HepG2 (cell line): ENCODE measurements at regions not wholly inside any gene's neighbourhood (a gene's known extent, or its start where the extent isn't known, plus 50 kb on each side); places are given as distances from the start of the nearest gene placed in this dataset.

Source experiments
- ATAC-seq: fragments of 200-7000 bp; cut with Tn5 transposase; 3 replicates; pipeline ENCODE4 v1.9.1; 2020; ENCODE audit warnings: mild to moderate bottlenecking, moderate library complexity
- BruUV-seq: library from RNA; stranded (reverse); fragments of 400-500 nt; replicated peaks from 2 replicates; lab custom pipeline; 2021; lab: Mats Ljungman, UMichigan
- CTCF ChIA-PET: fragments of 300-600 bp; formaldehyde crosslinking; extraction: SDS; loops from one replicate; lab custom pipeline; 2021; ENCODE audit warnings: low total read pairs, inconsistent platforms, low intra/inter-chr PET ratio; lab: Yijun Ruan, JAX
- POLR2A ChIA-PET: fragments of 350-600 bp; sonication (Branson Sonifier 250); formaldehyde crosslinking; loops from one replicate; lab custom pipeline; 2020; ENCODE audit warnings: antibody characterized with exemption, inconsistent platforms; lab: Yijun Ruan, JAX
- DNase-seq: peaks from one replicate; pipeline ENCODE4 v3.0.0-alpha.2; 2015; ENCODE audit warnings: low spot score
- FAIRE-seq: peaks from 3 replicates; lab custom pipeline; 2011; peaks lifted over from hg19 to GRCh38; lab: Jason Lieb, UNC
- H2AFZ ChIP-seq: one replicate; pipeline ENCODE4 v1.6.1; 2011; ENCODE audit warnings: low read length, inconsistent platforms
- H3K27ac ChIP-seq: fragments of 300-600 bp; 3 replicates; pipeline ENCODE4 v1.8.0; 2011; ENCODE audit warnings: mixed run types, mild to moderate bottlenecking, mixed read lengths, low read length, inconsistent platforms; ENCODE audit not compliant: insufficient read depth; ENCODE audit errors: extremely low read length
- H3K27me3 ChIP-seq, 2 experiments: fragments of 200-600 bp in 1 of 2; 2 replicates in 1 of 2; 3 replicates in 1 of 2; pipeline versions ENCODE4 v1.6.0 to v1.8.0; 2011; ENCODE audit warnings: low read length in 2 of 2, mild to moderate bottlenecking in 2 of 2, moderate library complexity in 2 of 2, inconsistent platforms in 1 of 2; ENCODE audit not compliant: insufficient read depth in 2 of 2, control insufficient read depth in 1 of 2
- H3K36me3 ChIP-seq, 2 experiments: fragments of 200-600 bp in 1 of 2; replicated peaks in 1 of 2; 2 replicates in 1 of 2; 3 replicates in 1 of 2; pipeline versions ENCODE4 v1.5.1 to v1.8.0; 2011; ENCODE audit warnings: low read length in 2 of 2, inconsistent platforms in 1 of 2; ENCODE audit not compliant: insufficient read depth in 2 of 2, control insufficient read depth in 1 of 2
- H3K4me1 ChIP-seq: 2 replicates; pipeline ENCODE4 v1.5.1; 2012; ENCODE audit warnings: low read length, inconsistent platforms; ENCODE audit not compliant: insufficient read depth
- H3K4me2 ChIP-seq: 2 replicates; pipeline ENCODE4 v1.6.0; 2011; ENCODE audit warnings: low read depth, low read length, inconsistent platforms
- H3K4me3 ChIP-seq, 3 experiments: fragments of 200-600 bp in 1 of 3; sonication (generic), shearing (Covaris generic) in 1 of 3; replicated peaks in 1 of 3; 2 replicates each; pipeline ENCODE4 v1.5.1; 2011 to 2016; ENCODE audit warnings: low read length in 3 of 3, inconsistent platforms in 2 of 3, low read depth in 2 of 3, mild to moderate bottlenecking in 2 of 3, control low read depth in 1 of 3, mixed read lengths in 1 of 3; ENCODE audit not compliant: insufficient read depth in 1 of 3
- H3K79me2 ChIP-seq: one replicate; pipeline ENCODE4 v1.6.1; 2011; ENCODE audit warnings: low read length, inconsistent platforms; ENCODE audit not compliant: insufficient read depth
- H3K9ac ChIP-seq: 2 replicates; pipeline ENCODE4 v1.6.0; 2011; ENCODE audit warnings: mild to moderate bottlenecking, low read depth, low read length, inconsistent platforms; ENCODE audit not compliant: insufficient read depth
- H3K9me3 ChIP-seq: 2 replicates; pipeline ENCODE4 v1.5.1; 2012; ENCODE audit warnings: mild to moderate bottlenecking, low read length
- H4K20me1 ChIP-seq: 2 replicates; pipeline ENCODE4 v1.6.0; 2011; ENCODE audit warnings: inconsistent platforms, mild to moderate bottlenecking, low read length, moderate library complexity; ENCODE audit not compliant: insufficient read depth
- ATF2 ChIP-seq: sonication (generic); formaldehyde crosslinking; IDR thresholded peaks from 2 replicates; pipeline ENCODE4 v1.4.0; 2020; ENCODE audit warnings: missing genetic modification reagents
- BATF2 ChIP-seq: sonication (generic); formaldehyde crosslinking; IDR thresholded peaks from 2 replicates; pipeline ENCODE4 v1.8.0; 2022; ENCODE audit warnings: mild to moderate bottlenecking, missing genetic modification reagents, moderate library complexity
- ELF1 ChIP-seq: sonication (generic); formaldehyde crosslinking; IDR thresholded peaks from 2 replicates; pipeline ENCODE4 v1.4.0; 2020; ENCODE audit warnings: missing genetic modification reagents
- KAT2B ChIP-seq: fragments of 150-350 bp; IDR thresholded peaks from 2 replicates; pipeline ENCODE4 v1.6.1; 2014; ENCODE audit warnings: low read depth, low read length, borderline replicate concordance
- SIX4 ChIP-seq: sonication (generic); formaldehyde crosslinking; IDR thresholded peaks from 2 replicates; pipeline ENCODE4 v1.4.0; 2020; ENCODE audit warnings: missing genetic modification reagents
- TBL1XR1 ChIP-seq: fragments of 150-350 bp; IDR thresholded peaks from 2 replicates; pipeline ENCODE4 v1.6.1; 2014; ENCODE audit warnings: borderline replicate concordance, low read length; ENCODE audit not compliant: partially characterized antibody
- ZFP1 ChIP-seq: IDR thresholded peaks from 2 replicates; pipeline ENCODE4 v1.6.1; 2016
- ZNF569 ChIP-seq: sonication (generic); formaldehyde crosslinking; IDR thresholded peaks from 2 replicates; pipeline ENCODE4 v1.5.0; 2020; ENCODE audit warnings: mild to moderate bottlenecking, missing genetic modification reagents, moderate library complexity, borderline replicate concordance
- ZNF704 ChIP-seq: sonication (generic); formaldehyde crosslinking; IDR thresholded peaks from 2 replicates; pipeline ENCODE4 v1.8.1; 2023; ENCODE audit warnings: mild to moderate bottlenecking, inconsistent platforms, moderate library complexity, missing genetic modification reagents, borderline replicate concordance
- ZNF770 ChIP-seq: sonication (generic); formaldehyde crosslinking; IDR thresholded peaks from 2 replicates; pipeline ENCODE4 v1.5.0; 2020; ENCODE audit warnings: mild to moderate bottlenecking, missing genetic modification reagents
- ZNF883 ChIP-seq: sonication (generic); formaldehyde crosslinking; IDR thresholded peaks from 2 replicates; pipeline ENCODE4 v1.5.1; 2020; ENCODE audit warnings: mild to moderate bottlenecking, missing genetic modification reagents; ENCODE audit errors: not compliant biosample characterization
- WGBS: methylation state at CpG from one replicate; pipeline ENCODE4 v1.1.6; 2017; ENCODE audit warnings: low lambda C conversion rate; 5-methylcytosine and 5-hydroxymethylcytosine counted together
- in situ Hi-C: cut with HindIII; loops from 2 replicates; pipeline ENCODE4 v1.10.0; 2017; ENCODE audit warnings: low pct_unique_long_range_greater_than_20kb; ENCODE audit not compliant: extremely low pct_ligation_motif_present
- intact Hi-C: fragments of 100-400 bp; cut with micrococcal nuclease; formaldehyde crosslinking; loops from one replicate; pipeline ENCODE4 v1.10.0; 2022; ENCODE audit not compliant: unreplicated experiment
- TF ChIP-seq, protein P1 (sequence below): IDR thresholded peaks from 2 replicates; pipeline ENCODE4 v1.6.1; 2018; ENCODE audit warnings: missing genetic modification reagents, mild to moderate bottlenecking, missing compliant biosample characterization
- TF ChIP-seq, protein P2 (sequence below): sonication (generic); formaldehyde crosslinking; IDR thresholded peaks from 2 replicates; pipeline ENCODE4 v1.5.0; 2020; ENCODE audit warnings: mild to moderate bottlenecking, missing genetic modification reagents

GRCh38 chr3:59285560-59285959, 235.7 kb upstream of the CFAP20DC start:
- 3% methylated on average over 2 of the region's 2 CpGs for WGBS
- H3K9ac ChIP-seq = no peak overlapping the region
- H3K27ac ChIP-seq = no peak overlapping the region
- no peaks in the 10 kb centered on the region for H4K20me1 ChIP-seq
- H3K9me3 ChIP-seq = no peaks in the 10 kb centered on the region
- no peak for DNase-seq
- H3K79me2 ChIP-seq = no peaks in the 10 kb centered on the region
- ChIA-PET POLR2A (no interaction called here), CTCF (no interaction called here)
- no peak overlapping the region for H3K4me2 ChIP-seq
- no peaks in the 10 kb centered on the region for H3K36me3 ChIP-seq
- no peak overlapping the region for H2AFZ ChIP-seq
- TF ChIP-seq ZNF704 (CRISPR knock-in tag) (no peak), SIX4 (CRISPR knock-in tag) (no peak), ZNF770 (no peak), KAT2B (no peak), ELF1 (CRISPR knock-in tag) (no peak), ZNF569 (CRISPR knock-in tag) (no peak), ATF2 (CRISPR knock-in tag) (no peak), BATF2 (no peak), TBL1XR1 (no peak), ZFP1 (CRISPR knock-in tag) (no peak), ZNF883 (CRISPR knock-in tag) (no peak)
- TF ChIP-seq, protein P1, sequence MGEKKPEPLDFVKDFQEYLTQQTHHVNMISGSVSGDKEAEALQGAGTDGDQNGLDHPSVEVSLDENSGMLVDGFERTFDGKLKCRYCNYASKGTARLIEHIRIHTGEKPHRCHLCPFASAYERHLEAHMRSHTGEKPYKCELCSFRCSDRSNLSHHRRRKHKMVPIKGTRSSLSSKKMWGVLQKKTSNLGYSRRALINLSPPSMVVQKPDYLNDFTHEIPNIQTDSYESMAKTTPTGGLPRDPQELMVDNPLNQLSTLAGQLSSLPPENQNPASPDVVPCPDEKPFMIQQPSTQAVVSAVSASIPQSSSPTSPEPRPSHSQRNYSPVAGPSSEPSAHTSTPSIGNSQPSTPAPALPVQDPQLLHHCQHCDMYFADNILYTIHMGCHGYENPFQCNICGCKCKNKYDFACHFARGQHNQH (CRISPR knock-in tag) = no peak
- TF ChIP-seq, protein P2, sequence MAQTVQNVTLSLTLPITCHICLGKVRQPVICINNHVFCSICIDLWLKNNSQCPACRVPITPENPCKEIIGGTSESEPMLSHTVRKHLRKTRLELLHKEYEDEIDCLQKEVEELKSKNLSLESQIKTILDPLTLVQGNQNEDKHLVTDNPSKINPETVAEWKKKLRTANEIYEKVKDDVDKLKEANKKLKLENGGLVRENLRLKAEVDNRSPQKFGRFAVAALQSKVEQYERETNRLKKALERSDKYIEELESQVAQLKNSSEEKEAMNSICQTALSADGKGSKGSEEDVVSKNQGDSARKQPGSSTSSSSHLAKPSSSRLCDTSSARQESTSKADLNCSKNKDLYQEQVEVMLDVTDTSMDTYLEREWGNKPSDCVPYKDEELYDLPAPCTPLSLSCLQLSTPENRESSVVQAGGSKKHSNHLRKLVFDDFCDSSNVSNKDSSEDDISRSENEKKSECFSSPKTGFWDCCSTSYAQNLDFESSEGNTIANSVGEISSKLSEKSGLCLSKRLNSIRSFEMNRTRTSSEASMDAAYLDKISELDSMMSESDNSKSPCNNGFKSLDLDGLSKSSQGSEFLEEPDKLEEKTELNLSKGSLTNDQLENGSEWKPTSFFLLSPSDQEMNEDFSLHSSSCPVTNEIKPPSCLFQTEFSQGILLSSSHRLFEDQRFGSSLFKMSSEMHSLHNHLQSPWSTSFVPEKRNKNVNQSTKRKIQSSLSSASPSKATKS (CRISPR knock-in tag) = no peak
- FAIRE-seq = no peak
- no TSS peak for BruUV-seq
- H3K4me1 ChIP-seq = no peaks in the 10 kb centered on the region
- no peak overlapping the region for H3K4me3 ChIP-seq
- ATAC-seq = no peak
- H3K27me3 ChIP-seq = no peaks in the 10 kb centered on the region
- in situ Hi-C loops = no loop called here
- intact Hi-C loops = no loop called here
